Panc1 (cell line): ENCODE measurements at regions not wholly inside any gene's neighbourhood (a gene's known extent, or its start where the extent isn't known, plus 50 kb on each side); places are given as distances from the start of the nearest gene placed in this dataset.

Source experiments
- ATAC-seq: fragments of 200-7000 bp; cut with Tn5 transposase; 2 replicates; pipeline ENCODE4 v1.9.1; 2020; ENCODE audit warnings: mild to moderate bottlenecking, moderate library complexity
- BruUV-seq: library from RNA; stranded (reverse); fragments of 400-500 nt; replicated peaks from 2 replicates; lab custom pipeline; 2021; lab: Mats Ljungman, UMichigan
- CTCF ChIA-PET: fragments of 300-600 bp; sonication (Branson Sonifier 250); formaldehyde crosslinking; loops from one replicate; lab custom pipeline; 2022; ENCODE audit warnings: antibody characterized with exemption; lab: Charles Lee
- POLR2A ChIA-PET: fragments of 300-600 bp; sonication (Branson Sonifier 250); formaldehyde crosslinking; loops from one replicate; lab custom pipeline; 2022; ENCODE audit warnings: antibody characterized with exemption; lab: Charles Lee
- DNase-seq: peaks from one replicate; pipeline ENCODE4 v3.0.0-alpha.2; 2010; ENCODE audit warnings: low read depth, low spot score
- H3K27ac ChIP-seq: 2 replicates; pipeline ENCODE4 v1.5.1; 2011; ENCODE audit warnings: mild to moderate bottlenecking, low read length, inconsistent platforms
- H3K27me3 ChIP-seq: fragments of 200-500 bp; sonication (Bioruptor generic); 2 replicates; pipeline ENCODE4 v1.6.0; 2014; ENCODE audit warnings: low read length, inconsistent platforms; ENCODE audit not compliant: control insufficient read depth, insufficient read depth
- H3K36me3 ChIP-seq: fragments of 200-500 bp; sonication (Bioruptor generic); 2 replicates; pipeline ENCODE4 v1.5.1; 2014; ENCODE audit warnings: inconsistent platforms, mild to moderate bottlenecking, low read length, moderate library complexity; ENCODE audit not compliant: control insufficient read depth, insufficient read depth
- H3K4me1 ChIP-seq: 2 replicates; pipeline ENCODE4 v1.5.1; 2011; ENCODE audit warnings: inconsistent platforms, mild to moderate bottlenecking, low read length, moderate library complexity; ENCODE audit not compliant: control insufficient read depth, insufficient read depth
- H3K4me3 ChIP-seq, 2 experiments: 2 replicates each; pipeline ENCODE4 v1.5.1; 2011 to 2012; ENCODE audit warnings: low read depth in 2 of 2, low read length in 2 of 2, mild to moderate bottlenecking in 2 of 2, inconsistent platforms in 1 of 2, moderate library complexity in 1 of 2
- H3K9me3 ChIP-seq: fragments of 200-500 bp; sonication (Bioruptor generic); 2 replicates; pipeline ENCODE4 v1.5.1; 2014; ENCODE audit warnings: low read depth, mild to moderate bottlenecking, inconsistent platforms, low read length, moderate library complexity; ENCODE audit not compliant: control insufficient read depth, insufficient read depth
- CTCF ChIP-seq: fragments of 450-650 bp; IDR thresholded peaks from 2 replicates; pipeline ENCODE4 v1.5.1; 2017; ENCODE audit warnings: mild to moderate bottlenecking
- POLR2AphosphoS5 ChIP-seq: IDR thresholded peaks from 2 replicates; pipeline ENCODE4 v1.6.1; 2012; ENCODE audit warnings: mild to moderate bottlenecking, low read depth, low read length, moderate library complexity
- REST ChIP-seq, 2 experiments: IDR thresholded peaks; 2 replicates each; pipeline ENCODE4 v1.6.1; 2011 to 2012; ENCODE audit warnings: low read depth in 2 of 2, control low read depth in 1 of 2, low read length in 1 of 2, mild to moderate bottlenecking in 1 of 2, moderate library complexity in 1 of 2; ENCODE audit not compliant: insufficient read depth in 1 of 2
- SIN3A ChIP-seq: IDR thresholded peaks from 2 replicates; pipeline ENCODE4 v1.6.1; 2012; ENCODE audit warnings: low read depth, mild to moderate bottlenecking, low read length, moderate library complexity, borderline replicate concordance; ENCODE audit not compliant: insufficient read depth
- TCF7L2 ChIP-seq: IDR thresholded peaks from 2 replicates; pipeline ENCODE4 v1.6.1; 2011; ENCODE audit warnings: mild to moderate bottlenecking, low read depth, low read length, inconsistent platforms
- in situ Hi-C: cut with HindIII; loops from 2 replicates; pipeline ENCODE4 v1.10.0; 2016; ENCODE audit warnings: low sequenced_read_pairs, low pct_unique_long_range_greater_than_20kb
- intact Hi-C: fragments of 100-400 bp; cut with micrococcal nuclease; formaldehyde crosslinking; loops from one replicate; pipeline ENCODE4 v1.10.0; 2022; ENCODE audit not compliant: unreplicated experiment

- POLR2A ChIA-PET = no interaction called here
- Histone ChIP-seq H3K27ac (no peak overlapping the region), H3K27me3 (no peaks in the 10 kb centered on the region), H3K9me3 (no peaks in the 10 kb centered on the region), H3K36me3 (no peaks in the 10 kb centered on the region), H3K4me1 (no peaks in the 10 kb centered on the region), H3K4me3 (no peak overlapping the region)
- CTCF ChIA-PET = no interaction called here
- DNase-seq (no peak), ATAC-seq (no peak)
- intact Hi-C loops (no loop called here), in situ Hi-C loops (no loop called here)
- TF ChIP-seq CTCF = no peak
- no peak for TF ChIP-seq POLR2AphosphoS5
- TF ChIP-seq TCF7L2 = no peak
- TF ChIP-seq SIN3A = no peak
- no peak for TF ChIP-seq REST (IDR thresholded peaks at IDR 0.05; ENCODE audit: insufficient read depth in 1 of 2, low read depth in 2 of 2, low read length in 1 of 2)
- BruUV-seq = no TSS peak
These were observed 79.7 kb upstream of the SOX13 start for GRCh38 chr1:203993256-203993655.

- H3K4me1 ChIP-seq = no peaks in the 10 kb centered on the region
- H3K27me3 ChIP-seq = no peaks in the 10 kb centered on the region
- ChIA-PET CTCF (no interaction called here), POLR2A (no interaction called here)
- H3K9me3 ChIP-seq = no peaks in the 10 kb centered on the region
- ATAC-seq (no peak), DNase-seq (no peak)
- no TSS peak for BruUV-seq
- intact Hi-C loops = no loop called here
- no peaks in the 10 kb centered on the region for H3K36me3 ChIP-seq
- no peak overlapping the region for H3K27ac ChIP-seq
- no peak overlapping the region for H3K4me3 ChIP-seq
- in situ Hi-C loops = no loop called here
- no peak for TF ChIP-seq POLR2AphosphoS5
- no peak for TF ChIP-seq TCF7L2
- no peak for TF ChIP-seq CTCF
- no peak for TF ChIP-seq REST (IDR thresholded peaks at IDR 0.05; ENCODE audit: insufficient read depth in 1 of 2, low read depth in 2 of 2, low read length in 1 of 2)
- no peak for TF ChIP-seq SIN3A
These were observed 77.7 kb upstream of the SOX13 start for GRCh38 chr1:203995228-203995627.
